ENCODE measurements at regions not wholly inside any gene's neighbourhood (a gene's known extent, or its start where the extent isn't known, plus 50 kb on each side); places are given as distances from the start of the nearest gene placed in this dataset.

DNA sequence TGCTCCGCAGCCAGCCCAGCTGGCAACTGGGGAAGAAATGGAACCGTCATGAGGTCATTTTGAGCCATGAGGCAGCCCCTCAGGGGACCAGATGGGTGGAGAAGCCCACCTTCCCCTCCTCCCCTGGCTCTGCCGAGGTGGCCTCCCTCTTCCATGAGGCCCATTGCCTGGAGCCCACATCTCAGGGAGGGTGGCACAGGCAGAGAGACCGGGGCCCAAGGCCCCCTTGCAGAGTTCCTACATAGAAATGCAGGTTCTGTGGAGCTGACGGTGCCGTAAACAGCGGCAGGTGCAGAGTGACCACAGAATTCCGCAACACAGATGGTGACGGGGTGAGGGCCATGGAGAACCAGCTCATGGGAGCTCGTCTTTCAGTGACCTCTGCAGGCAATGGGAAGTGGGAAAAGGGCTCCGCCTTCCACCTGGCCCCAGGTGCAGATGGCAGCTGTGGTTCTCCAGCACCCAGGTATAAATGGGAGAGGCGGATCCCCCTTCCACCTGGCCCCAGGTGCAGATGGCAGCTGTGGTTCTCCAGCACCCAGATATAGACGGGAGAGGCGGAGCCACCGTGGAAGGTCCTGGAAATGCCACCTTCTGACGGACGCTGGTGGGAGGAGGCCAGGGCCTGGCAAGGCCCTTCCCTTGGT lies 765.4 kb downstream of the BRD1 start:
- Histone ChIP-seq H3K4me1 (no peaks in the 10 kb centered on the region), H3K9me3 (no peaks in the 10 kb centered on the region), H3K36me3 (no peaks in the 10 kb centered on the region), H3K27ac (no peak overlapping the region), H3K4me3 (no peak overlapping the region), H3K27me3 (replicated peaks in 1 of 7) (peaks cover 0 to 60% (median 7%) of the 10 kb centered on the region in 7 donors)
- TF ChIP-seq CTCF (IDR thresholded peaks at IDR 0.05 in 8 of 11, conservative IDR thresholded peaks at IDR 0.05 in 3 of 11) (no peak), POLR2AphosphoS5 (IDR thresholded peaks at IDR 0.05) (no peak), POLR2A (IDR thresholded peaks at IDR 0.05) (no peak)
- intact Hi-C loops (cut with DNase I; ENCODE audit: low total_unique reads), result no loop called here
- WGBS, 5 donors, result 72 to 81% (median 76%) methylated on average over 13 to 17 of the region's 17 CpGs
- DNase-seq, result no peak

- no peak overlapping the region for H3K27ac ChIP-seq
- DNase-seq, result no peak
- TF ChIP-seq CTCF (IDR thresholded peaks at IDR 0.05 in 8 of 11, conservative IDR thresholded peaks at IDR 0.05 in 3 of 11) (no peak), POLR2A (IDR thresholded peaks at IDR 0.05) (no peak), POLR2AphosphoS5 (IDR thresholded peaks at IDR 0.05) (no peak)
- no peaks in the 10 kb centered on the region for H3K9me3 ChIP-seq
- WGBS, 5 donors, result 72 to 90% (median 82%) methylated on average over 7 of the region's 7 CpGs
- no peaks in the 10 kb centered on the region for H3K4me1 ChIP-seq
- H3K4me3 ChIP-seq, result no peak overlapping the region
- peaks cover 0 to 52% (median 7%) of the 10 kb centered on the region in 7 donors for H3K27me3 ChIP-seq (replicated peaks in 1 of 7)
- intact Hi-C loops (cut with DNase I; ENCODE audit: low total_unique reads), result no loop called here
- H3K36me3 ChIP-seq, result no peaks in the 10 kb centered on the region
Observed at GRCh38 chr22:49057910-49058309, 769.8 kb downstream of the BRD1 start.

GRCh38 chr22:49056301-49056700 lies 771.4 kb downstream of the BRD1 start:
- Histone ChIP-seq H3K27ac (no peak overlapping the region), H3K27me3 (replicated peaks in 1 of 7) (peaks cover 0 to 46% (median 0%) of the 10 kb centered on the region in 7 donors), H3K4me3 (no peak overlapping the region), H3K36me3 (no peaks in the 10 kb centered on the region), H3K9me3 (no peaks in the 10 kb centered on the region), H3K4me1 (no peaks in the 10 kb centered on the region)
- WGBS, 5 donors, result 71 to 88% (median 86%) methylated on average over 4 of the region's 4 CpGs
- no peak for TF ChIP-seq POLR2AphosphoS5 (IDR thresholded peaks at IDR 0.05)
- TF ChIP-seq POLR2A (IDR thresholded peaks at IDR 0.05), result no peak
- no peak for TF ChIP-seq CTCF (IDR thresholded peaks at IDR 0.05 in 8 of 11, conservative IDR thresholded peaks at IDR 0.05 in 3 of 11)
- DNase-seq, result no peak
- intact Hi-C loops (cut with DNase I; ENCODE audit: low total_unique reads), result no loop called here

DNA sequence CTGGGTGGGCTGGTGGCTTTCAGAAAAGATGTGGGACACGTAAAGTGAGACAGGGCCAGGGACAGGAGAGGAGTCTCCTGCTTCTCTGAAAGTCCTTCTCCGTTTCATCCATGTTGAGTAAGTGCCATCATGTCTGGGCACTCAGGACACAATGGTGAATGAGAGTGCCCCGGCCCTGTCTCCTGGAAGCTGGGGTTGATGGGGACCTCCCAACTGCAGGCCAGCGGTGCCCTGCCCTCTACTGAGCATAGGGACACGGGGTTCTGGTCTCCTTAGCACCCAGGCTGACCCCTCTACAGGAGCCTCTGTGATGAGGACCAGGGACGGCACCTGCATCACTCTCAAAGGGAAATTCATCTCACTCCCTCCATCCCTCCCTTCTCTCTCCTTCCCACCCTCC lies 772.3 kb downstream of the BRD1 start:
- Histone ChIP-seq H3K9me3 (no peaks in the 10 kb centered on the region), H3K27ac (no peak overlapping the region), H3K4me1 (no peaks in the 10 kb centered on the region), H3K36me3 (no peaks in the 10 kb centered on the region), H3K27me3 (replicated peaks in 1 of 7) (peaks cover 0 to 37% (median 0%) of the 10 kb centered on the region in 7 donors), H3K4me3 (no peak overlapping the region)
- DNase-seq, result no peak
- no peak for TF ChIP-seq POLR2A (IDR thresholded peaks at IDR 0.05)
- TF ChIP-seq CTCF (IDR thresholded peaks at IDR 0.05 in 8 of 11, conservative IDR thresholded peaks at IDR 0.05 in 3 of 11), result no peak
- TF ChIP-seq POLR2AphosphoS5 (IDR thresholded peaks at IDR 0.05), result no peak
- 71 to 85% (median 78%) methylated on average over 6 of the region's 6 CpGs for WGBS, 5 donors
- intact Hi-C loops (cut with DNase I; ENCODE audit: low total_unique reads), result no loop called here

Measured in spleen (tissue), 11 donors.